Stimulated activated CD4-positive, alpha-beta T cell treated with anti-CD3 and anti-CD28 coated beads, TNF-alpha, amount 100 ng/mL, for 4 hours (primary cell): ENCODE measurements at regions not wholly inside any gene's neighbourhood (a gene's known extent, or its start where the extent isn't known, plus 50 kb on each side); places are given as distances from the start of the nearest gene placed in this dataset.

Experiments used
- DNase-seq, 3 experiments: peaks; one replicate each; pipeline ENCODE4 v3.0.0-alpha.2; 2020; ENCODE audit warnings: low read depth in 3 of 3

DNA sequence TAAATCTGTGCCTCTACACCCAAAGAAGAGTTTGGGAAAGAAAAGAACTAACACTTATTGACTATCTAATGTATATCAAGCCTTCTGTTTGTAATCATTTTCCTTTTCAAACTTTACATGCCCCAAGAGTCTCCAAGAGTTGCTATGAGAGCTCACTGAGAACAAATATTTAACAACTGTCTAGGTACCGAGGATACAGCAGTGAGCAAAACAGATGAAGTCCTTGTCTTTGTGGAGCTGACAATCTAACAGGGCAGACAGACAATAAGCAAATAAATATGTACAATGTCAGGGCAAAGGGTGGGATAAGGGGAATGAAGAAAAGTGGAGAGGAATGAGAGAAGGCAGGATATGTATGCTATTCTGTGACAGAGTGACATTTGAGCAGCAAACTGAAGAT lies 64.8 kb upstream of the KSR1 start:
- DNase-seq = no peak

DNA sequence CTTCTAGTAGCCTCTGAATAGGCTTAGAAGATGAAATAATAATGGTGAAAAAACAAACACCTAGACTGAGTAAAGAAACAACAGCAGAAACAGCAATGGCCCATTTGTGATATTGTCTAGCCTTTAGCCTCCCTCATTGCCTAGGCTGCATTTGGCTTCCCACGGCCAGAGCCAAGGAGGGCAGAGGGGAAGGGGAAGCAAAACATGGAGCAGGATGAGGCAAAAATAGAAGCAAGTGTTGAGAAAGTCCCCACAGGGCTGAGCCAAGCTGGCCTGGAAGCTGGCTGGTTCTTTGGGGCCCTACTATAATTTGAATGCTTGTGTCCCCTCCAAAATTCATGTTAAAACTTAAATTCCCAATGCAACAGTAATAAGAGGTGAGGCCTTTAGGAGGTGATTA lies 60.2 kb upstream of the KSR1 start:
- DNase-seq = no peak

DNA sequence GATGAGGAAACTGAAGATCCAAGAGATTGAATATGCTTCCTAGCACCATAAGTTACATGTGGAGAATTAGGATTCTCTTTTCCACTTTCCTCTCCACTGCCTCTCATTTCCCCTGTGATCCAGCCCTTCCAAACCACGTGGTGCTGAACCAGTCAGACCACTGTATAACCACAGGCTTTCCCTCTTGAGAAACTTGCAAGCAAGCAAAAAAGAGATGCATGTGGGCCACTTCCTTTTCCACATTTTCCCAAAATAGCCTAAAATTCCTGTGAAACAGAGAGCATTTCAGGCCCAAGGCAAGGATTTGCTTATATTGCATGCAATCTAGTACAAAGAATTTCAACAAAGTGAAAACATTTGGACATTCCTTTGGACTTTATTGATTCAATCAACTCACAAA lies 59.3 kb upstream of the KSR1 start:
- no peak for DNase-seq

DNA sequence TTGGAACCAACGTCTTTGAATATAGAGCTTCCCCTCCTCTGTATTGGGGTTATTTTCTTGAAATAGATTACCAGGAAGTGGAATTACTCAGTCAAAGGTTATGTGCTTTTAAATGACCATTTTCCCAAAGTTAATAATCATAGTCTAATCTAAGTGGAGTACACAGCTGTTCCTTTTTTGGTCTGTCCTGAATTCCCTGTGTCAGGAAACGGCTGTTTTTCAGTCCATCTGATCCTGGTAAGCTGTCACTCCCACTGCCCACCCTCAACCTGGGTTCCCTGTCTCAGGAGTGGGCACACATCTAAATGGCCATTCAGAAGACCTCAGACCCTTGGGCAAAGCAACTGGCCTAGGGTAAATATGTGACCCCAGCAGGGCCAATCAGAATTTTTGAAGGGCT lies 57.6 kb upstream of the KSR1 start:
- no peak for DNase-seq

DNA sequence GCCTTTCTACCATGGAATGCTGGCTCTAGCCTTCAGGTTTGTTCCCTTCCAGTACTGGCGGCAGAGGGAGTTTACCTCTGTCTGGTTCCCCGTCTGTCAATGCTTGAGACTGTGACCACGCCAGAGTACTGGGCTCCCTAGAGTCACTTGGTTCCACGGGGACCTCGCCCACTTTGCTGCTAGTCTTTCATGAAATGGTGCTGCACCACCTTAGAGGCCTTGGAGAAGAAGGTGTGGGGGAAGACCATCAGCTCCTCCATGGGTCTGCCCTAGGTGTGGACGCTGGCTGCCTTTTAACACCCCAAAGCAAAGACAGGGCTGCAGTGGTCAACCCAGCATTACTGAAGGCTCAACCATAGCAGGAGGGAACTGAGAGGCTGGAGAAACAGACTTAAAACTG lies 55.3 kb upstream of the KSR1 start:
- DNase-seq = no peak

DNA sequence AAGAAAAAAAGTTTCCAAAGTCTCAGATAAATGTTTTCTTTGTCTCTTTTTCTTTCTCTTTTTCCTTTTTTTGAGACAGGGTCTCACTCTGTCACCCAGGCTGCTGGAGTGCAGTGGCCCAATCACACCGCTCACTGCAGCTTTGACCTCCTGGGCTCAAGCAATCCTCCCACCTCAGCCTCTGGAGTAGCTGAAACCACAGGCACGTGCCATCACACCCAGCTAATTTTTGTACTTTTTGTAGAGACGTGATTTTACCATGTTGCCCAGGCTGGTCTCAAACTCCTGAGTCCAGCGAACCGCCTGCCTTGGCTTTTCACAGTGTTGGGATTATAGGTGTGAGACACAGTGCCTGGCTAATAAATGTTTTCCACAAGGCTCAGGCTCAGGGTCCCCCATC lies 53.3 kb upstream of the KSR1 start:
- DNase-seq = no peak

DNA sequence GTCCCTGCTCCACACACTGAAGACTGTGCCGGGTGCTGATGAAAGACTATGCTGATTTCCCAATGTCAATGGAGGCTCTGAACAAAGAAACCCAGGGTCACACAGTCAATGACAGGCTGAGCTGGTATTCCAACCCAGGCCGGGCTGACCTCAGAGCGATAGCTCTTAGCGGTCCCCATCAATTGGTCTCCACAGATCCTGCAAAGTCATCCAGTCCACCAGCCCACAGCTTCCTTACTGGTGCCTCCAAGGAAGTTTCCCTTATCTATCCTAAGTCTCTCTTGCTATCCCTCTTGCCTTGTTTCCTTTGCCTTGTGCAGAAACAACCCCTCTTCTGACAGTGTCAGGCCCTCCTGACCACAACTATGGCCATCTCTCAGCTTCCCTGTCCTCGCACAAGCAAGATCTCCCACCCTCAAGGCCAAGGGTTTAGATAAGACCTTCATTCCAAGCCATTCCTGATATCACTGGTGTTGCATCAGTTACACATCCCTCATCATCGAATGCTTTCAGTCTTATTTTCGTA lies 52.7 kb upstream of the KSR1 start:
- no peak for DNase-seq

DNA sequence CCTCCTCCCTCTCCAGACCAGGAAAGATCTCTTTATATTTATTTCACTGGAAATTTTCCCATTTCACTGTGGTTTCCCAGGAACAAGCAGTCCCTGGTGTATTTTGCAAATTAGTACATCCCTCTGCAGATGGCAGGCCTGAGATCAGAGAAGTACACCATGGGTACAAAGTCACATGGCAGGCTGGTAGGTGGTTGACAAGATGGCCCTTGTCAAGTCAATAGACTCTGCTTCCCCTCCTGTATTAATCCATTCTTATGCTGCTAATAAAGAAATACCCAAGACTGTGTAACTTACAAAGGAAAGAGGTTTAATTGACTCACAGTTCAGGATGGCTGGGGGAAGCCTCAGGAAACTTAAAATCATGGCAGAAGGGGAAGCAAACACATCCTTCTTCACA lies 51.6 kb upstream of the KSR1 start:
- DNase-seq = no peak
